ENCODE measurements at regions not wholly inside any gene's neighbourhood (a gene's known extent, or its start where the extent isn't known, plus 50 kb on each side); places are given as distances from the start of the nearest gene placed in this dataset.
"Not testable (repeated sequence)": the region's sequence is repeated elsewhere in the genome, so short reads cannot be mapped to it uniquely, and the experiment has no call there.

- no peak for DNase-seq (ENCODE audit: low read depth in 2 of 3, low spot score in 2 of 3)
Measured at GRCh38 chr13:30520571-30520970, 54.8 kb upstream of the HMGB1 start.

GRCh38 chr13:30523211-30523610 lies 57.5 kb upstream of the HMGB1 start:
- DNase-seq (ENCODE audit: low read depth in 2 of 3, low spot score in 2 of 3): no peak

GRCh38 chr13:30523817-30524216 lies 58.1 kb upstream of the HMGB1 start:
- DNase-seq (ENCODE audit: low read depth in 2 of 3, low spot score in 2 of 3): not testable (repeated sequence)

GRCh38 chr13:30525212-30525611 lies 59.5 kb upstream of the HMGB1 start:
- DNase-seq (ENCODE audit: low read depth in 2 of 3, low spot score in 2 of 3): not testable (repeated sequence)

GRCh38 chr13:30526612-30527495 lies 61.1 kb upstream of the HMGB1 start:
- no peak for DNase-seq (ENCODE audit: low read depth in 2 of 3, low spot score in 2 of 3)

GRCh38 chr13:30529085-30529834 lies 63.5 kb upstream of the HMGB1 start:
- no peak for DNase-seq (ENCODE audit: low read depth in 2 of 3, low spot score in 2 of 3)

- no peak for DNase-seq (ENCODE audit: low read depth in 2 of 3, low spot score in 2 of 3)
Measured at GRCh38 chr13:30535046-30535445, 69.3 kb upstream of the HMGB1 start.

- no peak for DNase-seq (ENCODE audit: low read depth in 2 of 3, low spot score in 2 of 3)
Measured at GRCh38 chr13:30545320-30545719, 72.4 kb upstream of the USPL1 start.

GRCh38 chr13:30548046-30548445 lies 69.7 kb upstream of the USPL1 start:
- DNase-seq (ENCODE audit: low read depth in 2 of 3, low spot score in 2 of 3): peak in 2 of 3 donors; percentile 33 to 50

GRCh38 chr13:30551189-30551588 lies 66.5 kb upstream of the USPL1 start:
- peak in 2 of 3 donors; percentile 52 to 73 for DNase-seq (ENCODE audit: low read depth in 2 of 3, low spot score in 2 of 3)

- DNase-seq (ENCODE audit: low read depth in 2 of 3, low spot score in 2 of 3): no peak
Measured at GRCh38 chr13:30552567-30552966, 65.2 kb upstream of the USPL1 start.

- no peak for DNase-seq (ENCODE audit: low read depth in 2 of 3, low spot score in 2 of 3)
Measured at GRCh38 chr13:30559274-30559673, 58.4 kb upstream of the USPL1 start.

GRCh38 chr13:30560212-30560611 lies 57.5 kb upstream of the USPL1 start:
- no peak for DNase-seq (ENCODE audit: low read depth in 2 of 3, low spot score in 2 of 3)

- no peak for DNase-seq (ENCODE audit: low read depth in 2 of 3, low spot score in 2 of 3)
Measured at GRCh38 chr13:30561511-30561910, 56.2 kb upstream of the USPL1 start.

- no peak for DNase-seq (ENCODE audit: low read depth in 2 of 3, low spot score in 2 of 3)
Measured at GRCh38 chr13:30564489-30564888, 53.2 kb upstream of the USPL1 start.

GRCh38 chr13:30565658-30566057 lies 52.1 kb upstream of the USPL1 start:
- DNase-seq (ENCODE audit: low read depth in 2 of 3, low spot score in 2 of 3): no peak

GRCh38 chr13:30567072-30567471 lies 50.6 kb upstream of the USPL1 start:
- no peak for DNase-seq (ENCODE audit: low read depth in 2 of 3, low spot score in 2 of 3)
